ENCODE measurements at regions not wholly inside any gene's neighbourhood (a gene's known extent, or its start where the extent isn't known, plus 50 kb on each side); places are given as distances from the start of the nearest gene placed in this dataset.

DNA sequence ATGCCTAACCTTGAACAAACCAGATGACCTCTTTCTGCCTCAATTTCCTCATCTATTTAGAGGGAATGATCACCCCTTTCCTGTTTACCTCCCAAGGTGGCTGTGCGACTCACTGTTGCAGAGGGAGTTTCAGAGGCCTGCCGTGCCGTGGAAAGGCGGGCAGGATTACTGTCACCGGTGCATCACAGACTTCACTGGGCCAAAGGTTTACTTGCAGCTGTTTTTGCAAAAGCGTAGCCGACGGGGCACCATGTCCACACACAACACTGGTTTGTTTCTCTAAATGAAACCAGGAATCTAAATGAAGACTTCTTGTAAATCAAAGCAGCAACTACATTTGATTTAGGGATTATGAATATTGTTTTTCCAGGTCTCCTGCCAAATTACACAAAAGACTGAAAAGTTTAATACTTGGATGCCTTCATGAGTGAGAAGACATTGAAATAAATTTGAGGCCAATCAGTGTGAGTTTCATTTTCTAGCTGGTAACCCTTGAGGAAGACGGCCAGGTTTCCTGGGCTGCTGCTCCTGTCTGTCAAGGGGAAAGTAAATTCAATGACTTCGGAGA is 696.1 kb upstream of the TMEM132C start:
- no peak overlapping the region for H3K4me3 ChIP-seq
- DNase-seq (ENCODE audit: low spot score), result no peak
- no peak overlapping the region for H3K27ac ChIP-seq
- TF ChIP-seq, protein P1, sequence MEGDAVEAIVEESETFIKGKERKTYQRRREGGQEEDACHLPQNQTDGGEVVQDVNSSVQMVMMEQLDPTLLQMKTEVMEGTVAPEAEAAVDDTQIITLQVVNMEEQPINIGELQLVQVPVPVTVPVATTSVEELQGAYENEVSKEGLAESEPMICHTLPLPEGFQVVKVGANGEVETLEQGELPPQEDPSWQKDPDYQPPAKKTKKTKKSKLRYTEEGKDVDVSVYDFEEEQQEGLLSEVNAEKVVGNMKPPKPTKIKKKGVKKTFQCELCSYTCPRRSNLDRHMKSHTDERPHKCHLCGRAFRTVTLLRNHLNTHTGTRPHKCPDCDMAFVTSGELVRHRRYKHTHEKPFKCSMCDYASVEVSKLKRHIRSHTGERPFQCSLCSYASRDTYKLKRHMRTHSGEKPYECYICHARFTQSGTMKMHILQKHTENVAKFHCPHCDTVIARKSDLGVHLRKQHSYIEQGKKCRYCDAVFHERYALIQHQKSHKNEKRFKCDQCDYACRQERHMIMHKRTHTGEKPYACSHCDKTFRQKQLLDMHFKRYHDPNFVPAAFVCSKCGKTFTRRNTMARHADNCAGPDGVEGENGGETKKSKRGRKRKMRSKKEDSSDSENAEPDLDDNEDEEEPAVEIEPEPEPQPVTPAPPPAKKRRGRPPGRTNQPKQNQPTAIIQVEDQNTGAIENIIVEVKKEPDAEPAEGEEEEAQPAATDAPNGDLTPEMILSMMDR (IDR thresholded peaks at IDR 0.05), result no peak

DNA sequence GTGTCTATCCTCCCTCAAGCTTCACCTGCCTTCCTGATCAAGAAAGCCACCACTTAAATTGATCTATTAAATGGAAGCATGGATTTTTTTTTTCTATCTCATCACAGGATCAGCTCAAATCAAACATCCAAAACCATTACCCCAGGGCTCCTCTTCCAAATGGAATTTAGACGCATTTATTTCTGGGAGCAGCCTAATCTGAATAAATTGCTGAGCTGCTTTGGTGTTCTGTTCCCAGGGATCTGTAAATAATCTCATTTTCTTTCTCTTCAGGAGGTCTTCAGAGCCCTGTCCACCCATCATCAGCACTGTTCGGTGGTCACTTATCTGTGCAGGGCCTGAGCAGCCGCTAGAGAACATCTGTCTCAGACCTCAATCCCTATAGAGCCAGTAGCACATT is 695.4 kb upstream of the TMEM132C start:
- TF ChIP-seq, protein P1 (IDR thresholded peaks at IDR 0.05), result no peak
- Histone ChIP-seq H3K27ac (no peak overlapping the region), H3K4me3 (no peak overlapping the region)
- DNase-seq (ENCODE audit: low spot score), result no peak

DNA sequence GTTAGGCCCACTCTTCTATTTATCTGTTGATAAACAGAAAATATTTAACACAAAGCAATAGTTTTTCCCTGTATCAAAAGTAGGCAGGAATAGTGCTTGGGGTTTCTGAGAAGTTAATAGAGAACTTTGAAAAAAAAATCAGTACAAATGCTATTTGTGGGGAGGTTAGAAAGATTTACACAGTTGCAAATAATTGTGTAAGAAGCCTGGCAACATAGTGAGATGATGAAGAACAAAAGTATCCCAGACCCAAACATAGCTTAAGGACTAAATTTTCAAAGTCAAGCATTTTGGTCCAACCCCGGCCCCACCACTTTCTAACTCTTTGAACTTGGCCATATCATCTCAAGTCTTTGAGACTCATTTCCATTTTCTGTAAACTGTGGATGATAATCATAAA is 687.5 kb upstream of the TMEM132C start:
- TF ChIP-seq, protein P1 (IDR thresholded peaks at IDR 0.05), result no peak
- DNase-seq (ENCODE audit: low spot score), result no peak

DNA sequence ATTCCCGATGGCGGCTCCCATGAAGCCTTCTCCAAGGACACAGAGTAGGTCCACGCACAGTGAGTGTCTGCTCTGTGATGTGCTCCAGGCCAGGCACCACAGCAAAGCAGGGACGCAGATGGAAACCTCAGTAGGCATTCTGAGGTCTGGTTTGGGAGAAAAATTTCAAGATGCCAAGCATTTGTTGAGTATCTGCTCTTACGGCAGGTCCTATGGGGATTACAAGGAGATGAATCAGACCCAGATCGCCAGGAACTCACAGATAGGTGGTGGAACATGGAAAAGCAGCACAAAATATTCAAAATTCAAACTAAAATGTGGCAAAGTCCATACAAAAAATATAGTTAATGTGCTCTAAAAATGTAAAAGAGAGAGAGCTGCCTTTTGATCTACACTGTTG is 684.9 kb upstream of the TMEM132C start:
- TF ChIP-seq, protein P1 (IDR thresholded peaks at IDR 0.05), result no peak
- no peak for DNase-seq (ENCODE audit: low spot score)
- no peak overlapping the region for H3K4me3 ChIP-seq

More for the DNA sequence above, 687.5 kb upstream of the TMEM132C start:
- Histone ChIP-seq H3K4me3 (no peak overlapping the region), H3K27ac (no peak overlapping the region)

DNA sequence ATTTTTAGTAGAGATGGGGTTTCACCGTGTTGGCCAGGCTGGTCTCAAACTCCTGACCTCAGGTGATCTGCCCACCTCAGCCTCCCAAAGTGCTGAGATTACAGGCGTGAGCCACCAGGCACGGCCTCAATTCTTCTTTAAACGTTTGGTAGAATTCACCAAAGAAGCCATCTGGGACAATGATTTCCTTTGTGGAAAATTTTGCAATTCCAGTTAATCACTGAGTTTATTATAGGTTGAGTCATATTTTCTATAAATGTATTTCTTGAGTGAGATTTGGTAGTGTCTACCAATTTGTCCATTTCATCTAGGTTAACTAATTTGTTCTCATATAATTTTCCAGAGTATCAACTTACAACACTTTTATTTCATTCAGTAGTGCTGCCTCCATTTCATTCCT is 683.9 kb upstream of the TMEM132C start:
- DNase-seq (ENCODE audit: low spot score), result no peak
- TF ChIP-seq, protein P1 (IDR thresholded peaks at IDR 0.05), result no peak
- Histone ChIP-seq H3K27ac (no peak overlapping the region), H3K4me3 (no peak overlapping the region)

More for the DNA sequence above, 684.9 kb upstream of the TMEM132C start:
- H3K27ac ChIP-seq, result no peak overlapping the region

DNA sequence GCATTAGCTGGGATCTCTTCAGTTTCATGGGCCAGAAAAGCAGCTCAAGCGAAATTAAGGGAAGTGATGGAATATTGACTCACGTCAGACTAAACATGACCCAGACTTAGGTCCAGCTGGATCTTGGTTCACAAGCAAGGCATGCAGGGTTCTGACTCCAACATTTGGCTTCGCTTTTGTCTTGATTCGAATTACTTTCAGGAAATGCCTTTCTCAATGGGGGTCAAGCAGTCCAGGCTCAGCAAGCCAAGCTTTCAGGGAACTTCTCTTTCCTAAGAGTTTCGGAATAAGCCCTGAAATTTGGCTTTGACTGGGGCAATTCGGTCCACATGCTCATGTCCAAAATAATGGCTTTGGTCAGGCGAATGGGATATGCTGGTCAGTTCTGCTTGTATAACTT is 678.7 kb upstream of the TMEM132C start:
- DNase-seq (ENCODE audit: low spot score), result peak; percentile 77
- Histone ChIP-seq H3K4me3 (no peak overlapping the region), H3K27ac (peak overlapping the region; percentile 41 to 57)
- TF ChIP-seq, protein P1 (IDR thresholded peaks at IDR 0.05), result no peak

DNA sequence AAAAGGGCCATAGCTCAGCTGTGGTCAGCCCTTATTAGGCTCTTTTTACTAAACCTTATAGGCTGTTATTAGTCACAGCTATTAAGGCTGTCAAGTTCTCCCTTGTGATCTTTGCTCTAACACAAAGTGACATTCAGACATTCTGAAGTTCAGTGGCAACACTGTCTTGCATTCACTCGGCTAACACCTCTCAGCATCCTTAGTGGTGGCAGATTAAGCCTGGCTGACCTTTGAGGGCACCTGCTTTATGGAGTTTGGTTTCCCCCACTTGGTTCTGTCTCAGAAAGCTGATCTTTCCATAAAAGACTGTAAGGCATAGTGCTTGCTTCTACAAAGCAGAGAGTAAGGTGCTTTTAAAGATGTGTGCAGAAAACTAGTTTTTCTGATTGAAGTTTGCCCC is 677.4 kb upstream of the TMEM132C start:
- Histone ChIP-seq H3K27ac (no peak overlapping the region), H3K4me3 (no peak overlapping the region)
- DNase-seq (ENCODE audit: low spot score), result no peak
- TF ChIP-seq, protein P1 (IDR thresholded peaks at IDR 0.05), result no peak

Measured in coronary artery (tissue), 2 donors.